ENCODE measurements at regions not wholly inside any gene's neighbourhood (a gene's known extent, or its start where the extent isn't known, plus 50 kb on each side); places are given as distances from the start of the nearest gene placed in this dataset.
"Not testable (repeated sequence)": the region's sequence is repeated elsewhere in the genome, so short reads cannot be mapped to it uniquely, and the experiment has no call there.

GRCh38 chrX:64580605-64581004, 185.4 kb upstream of the MTMR8 start:
- Mint-ChIP-seq H3K9me3 (ENCODE audit: low read depth) (peaks cover 8% of the 10 kb centered on the region), H3K36me3 (ENCODE audit: insufficient read depth) (no peaks in the 10 kb centered on the region), H3K27me3 (no peaks in the 10 kb centered on the region), H3K4me1 (ENCODE audit: low read depth) (peaks cover 8% of the 10 kb centered on the region), H3K4me3 (ENCODE audit: low read depth) (no peak overlapping the region), H3K27ac (peak overlapping the region; percentile 57)
- DNase-seq (ENCODE audit: low spot score, unreplicated experiment): no peak
- TF ChIP-seq CTCF (IDR thresholded peaks at IDR 0.05; ENCODE audit: unreplicated experiment): no peak

DNA sequence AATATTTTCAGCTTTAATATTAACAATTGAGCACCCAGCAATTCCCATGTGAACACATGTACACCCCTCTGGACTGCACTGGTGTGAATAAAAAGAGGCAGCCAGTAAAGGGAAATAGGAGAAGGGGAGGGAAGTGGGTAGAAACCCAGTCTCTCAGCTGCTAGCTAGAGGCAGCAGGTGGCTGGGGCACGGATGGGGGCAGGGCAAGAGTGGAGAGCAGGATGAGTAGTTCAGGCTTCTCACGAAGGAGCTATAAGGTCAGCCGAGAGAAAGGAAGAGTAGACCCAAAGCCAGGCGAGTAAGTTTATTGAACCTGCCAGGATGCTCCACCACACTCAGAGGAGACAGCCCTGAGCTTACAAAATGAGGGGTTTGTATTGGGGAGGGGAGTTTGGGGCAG, 184.8 kb upstream of the MTMR8 start:
- H3K27ac Mint-ChIP-seq: peak overlapping the region; percentile 57
- no peaks in the 10 kb centered on the region for H3K36me3 Mint-ChIP-seq (ENCODE audit: insufficient read depth)
- no peak for TF ChIP-seq CTCF (IDR thresholded peaks at IDR 0.05; ENCODE audit: unreplicated experiment)
- H3K4me1 Mint-ChIP-seq (ENCODE audit: low read depth): peaks cover 8% of the 10 kb centered on the region
- no peak overlapping the region for H3K4me3 Mint-ChIP-seq (ENCODE audit: low read depth)
- no peak for DNase-seq (ENCODE audit: low spot score, unreplicated experiment)
- no peaks in the 10 kb centered on the region for H3K27me3 Mint-ChIP-seq
- peaks cover 10% of the 10 kb centered on the region for H3K9me3 Mint-ChIP-seq (ENCODE audit: low read depth)

DNA sequence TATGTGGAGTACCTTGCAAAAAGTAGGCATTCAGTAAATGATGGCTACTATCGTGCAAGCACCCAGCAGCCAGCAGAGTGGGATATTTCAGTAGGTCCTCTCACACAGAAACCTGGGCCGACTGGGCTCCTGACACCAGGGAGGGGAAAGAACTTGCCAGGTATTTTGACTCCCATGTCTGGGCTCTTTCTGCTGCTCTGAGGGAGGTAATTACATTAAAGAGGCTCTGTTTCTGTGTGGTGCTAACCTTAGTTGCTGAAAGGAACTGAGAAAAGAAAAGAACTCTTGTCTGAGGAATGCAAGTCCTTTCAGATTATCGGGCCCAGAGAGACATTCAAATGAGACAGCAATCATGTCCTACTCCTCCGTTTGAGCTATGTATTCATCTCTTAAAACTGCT, 175.8 kb upstream of the MTMR8 start:
- DNase-seq (ENCODE audit: low spot score, unreplicated experiment): no peak
- H3K4me1 Mint-ChIP-seq (ENCODE audit: low read depth): no peaks in the 10 kb centered on the region
- H3K9me3 Mint-ChIP-seq (ENCODE audit: low read depth): peaks cover 28% of the 10 kb centered on the region
- H3K27me3 Mint-ChIP-seq: no peaks in the 10 kb centered on the region
- H3K4me3 Mint-ChIP-seq (ENCODE audit: low read depth): no peak overlapping the region
- H3K27ac Mint-ChIP-seq: no peak overlapping the region
- H3K36me3 Mint-ChIP-seq (ENCODE audit: insufficient read depth): no peaks in the 10 kb centered on the region
- no peak for TF ChIP-seq CTCF (IDR thresholded peaks at IDR 0.05; ENCODE audit: unreplicated experiment)

- DNase-seq (ENCODE audit: low spot score, unreplicated experiment): no peak
- Mint-ChIP-seq H3K9me3 (ENCODE audit: low read depth) (peaks cover 22% of the 10 kb centered on the region), H3K4me3 (ENCODE audit: low read depth) (no peak overlapping the region), H3K4me1 (ENCODE audit: low read depth) (no peaks in the 10 kb centered on the region), H3K27me3 (no peaks in the 10 kb centered on the region), H3K27ac (no peak overlapping the region), H3K36me3 (ENCODE audit: insufficient read depth) (no peaks in the 10 kb centered on the region)
- TF ChIP-seq CTCF (IDR thresholded peaks at IDR 0.05; ENCODE audit: unreplicated experiment): peak; percentile 51
Observed at GRCh38 chrX:64570204-64570603, 175.0 kb upstream of the MTMR8 start.

GRCh38 chrX:64565348-64565747, 170.1 kb upstream of the MTMR8 start:
- H3K4me3 Mint-ChIP-seq (ENCODE audit: low read depth); H3K27ac Mint-ChIP-seq; DNase-seq (ENCODE audit: low spot score, unreplicated experiment); H3K36me3 Mint-ChIP-seq (ENCODE audit: insufficient read depth); H3K27me3 Mint-ChIP-seq; H3K4me1 Mint-ChIP-seq (ENCODE audit: low read depth): not testable (repeated sequence)
- H3K9me3 Mint-ChIP-seq (ENCODE audit: low read depth): peaks cover 25% of the 10 kb centered on the region

- not testable (repeated sequence) for DNase-seq (ENCODE audit: low spot score, unreplicated experiment); H3K36me3 Mint-ChIP-seq (ENCODE audit: insufficient read depth); H3K4me1 Mint-ChIP-seq (ENCODE audit: low read depth); H3K27ac Mint-ChIP-seq; H3K27me3 Mint-ChIP-seq
- Mint-ChIP-seq H3K9me3 (ENCODE audit: low read depth) (peaks cover 35% of the 10 kb centered on the region), H3K4me3 (ENCODE audit: low read depth) (peak overlapping the region; percentile 62)
Observed at GRCh38 chrX:64549236-64549635, 154.0 kb upstream of the MTMR8 start.
